OCI-LY1 (cell line): ENCODE measurements at regions not wholly inside any gene's neighbourhood (a gene's known extent, or its start where the extent isn't known, plus 50 kb on each side); places are given as distances from the start of the nearest gene placed in this dataset.

Experiments
- H2AFZ ChIP-seq: fragments of 200-600 bp; sonication (generic), shearing (Covaris generic); 2 replicates; pipeline ENCODE4 v1.6.0; 2014; ENCODE audit warnings: antibody characterized with exemption, mild to moderate bottlenecking, low read length
- H3F3A ChIP-seq: fragments of 200-600 bp; sonication (generic), shearing (Covaris generic); 2 replicates; pipeline ENCODE4 v1.6.0; 2014; ENCODE audit warnings: mild to moderate bottlenecking, antibody characterized with exemption, low read length, moderate library complexity; ENCODE audit not compliant: insufficient read depth
- H3K27ac ChIP-seq: fragments of 200-600 bp; sonication (generic); 2 replicates; pipeline ENCODE4 v1.5.1; 2014; ENCODE audit warnings: low read length, mixed run types, mild to moderate bottlenecking, low read depth; ENCODE audit not compliant: poor library complexity, severe bottlenecking
- H3K27me3 ChIP-seq: fragments of 200-600 bp; sonication (generic); 2 replicates; pipeline ENCODE4 v1.6.0; 2014; ENCODE audit warnings: antibody characterized with exemption, mild to moderate bottlenecking, low read length, moderate library complexity; ENCODE audit not compliant: insufficient read depth
- H3K36me3 ChIP-seq: fragments of 200-600 bp; sonication (generic); 2 replicates; pipeline ENCODE4 v1.6.1; 2014; ENCODE audit warnings: mild to moderate bottlenecking, antibody characterized with exemption, low read length, moderate library complexity, mixed read lengths; ENCODE audit not compliant: insufficient read depth
- H3K4me1 ChIP-seq: fragments of 200-600 bp; sonication (generic); 2 replicates; pipeline ENCODE4 v1.5.1; 2014; ENCODE audit warnings: mild to moderate bottlenecking, low read length, moderate library complexity; ENCODE audit not compliant: insufficient read depth, severe bottlenecking
- H3K4me2 ChIP-seq: fragments of 200-600 bp; sonication (generic), shearing (Covaris generic); 2 replicates; pipeline ENCODE4 v1.6.1; 2014; ENCODE audit warnings: low read length
- H3K4me3 ChIP-seq: fragments of 200-600 bp; sonication (generic); 2 replicates; pipeline ENCODE4 v1.5.1; 2014; ENCODE audit warnings: low read length, low read depth, mild to moderate bottlenecking, mixed read lengths; ENCODE audit not compliant: poor library complexity, severe bottlenecking
- H3K79me2 ChIP-seq: fragments of 200-600 bp; shearing (Covaris generic); 2 replicates; pipeline ENCODE4 v1.6.1; 2016; ENCODE audit warnings: mixed run types, low read length, mixed read lengths; ENCODE audit not compliant: insufficient read depth
- H3K9ac ChIP-seq: fragments of 200-600 bp; sonication (generic), shearing (Covaris generic); 2 replicates; pipeline ENCODE4 v1.6.1; 2014; ENCODE audit warnings: mild to moderate bottlenecking, low read length, mixed read lengths
- H3K9me2 ChIP-seq: fragments of 200-600 bp; sonication (generic), shearing (Covaris generic); 2 replicates; pipeline ENCODE4 v1.6.1; 2014; ENCODE audit warnings: low read depth, mild to moderate bottlenecking, low read length, mixed read lengths
- H3K9me3 ChIP-seq: fragments of 200-600 bp; shearing (Covaris generic); 2 replicates; pipeline ENCODE4 v1.6.1; 2014; ENCODE audit warnings: low read length, mixed read lengths
- H4K20me1 ChIP-seq: fragments of 200-600 bp; sonication (generic), shearing (Covaris generic); 2 replicates; pipeline ENCODE4 v1.6.0; 2016; ENCODE audit warnings: mild to moderate bottlenecking, low read length; ENCODE audit not compliant: insufficient read depth
- EZH2 ChIP-seq: fragments of 200-600 bp; sonication (generic), shearing (Covaris generic); IDR thresholded peaks from 2 replicates; pipeline ENCODE4 v1.8.0; 2017; ENCODE audit warnings: borderline replicate concordance, mixed run types, mild to moderate bottlenecking, antibody characterized with exemption, low read length, moderate library complexity, mixed read lengths
- TF ChIP-seq, protein P1 (sequence below): fragments of 200-600 bp; sonication (generic), shearing (Covaris generic); IDR thresholded peaks from 2 replicates; pipeline ENCODE4 v1.5.1; 2017; ENCODE audit warnings: mild to moderate bottlenecking, antibody characterized with exemption, low read length, moderate library complexity, mixed read lengths

DNA sequence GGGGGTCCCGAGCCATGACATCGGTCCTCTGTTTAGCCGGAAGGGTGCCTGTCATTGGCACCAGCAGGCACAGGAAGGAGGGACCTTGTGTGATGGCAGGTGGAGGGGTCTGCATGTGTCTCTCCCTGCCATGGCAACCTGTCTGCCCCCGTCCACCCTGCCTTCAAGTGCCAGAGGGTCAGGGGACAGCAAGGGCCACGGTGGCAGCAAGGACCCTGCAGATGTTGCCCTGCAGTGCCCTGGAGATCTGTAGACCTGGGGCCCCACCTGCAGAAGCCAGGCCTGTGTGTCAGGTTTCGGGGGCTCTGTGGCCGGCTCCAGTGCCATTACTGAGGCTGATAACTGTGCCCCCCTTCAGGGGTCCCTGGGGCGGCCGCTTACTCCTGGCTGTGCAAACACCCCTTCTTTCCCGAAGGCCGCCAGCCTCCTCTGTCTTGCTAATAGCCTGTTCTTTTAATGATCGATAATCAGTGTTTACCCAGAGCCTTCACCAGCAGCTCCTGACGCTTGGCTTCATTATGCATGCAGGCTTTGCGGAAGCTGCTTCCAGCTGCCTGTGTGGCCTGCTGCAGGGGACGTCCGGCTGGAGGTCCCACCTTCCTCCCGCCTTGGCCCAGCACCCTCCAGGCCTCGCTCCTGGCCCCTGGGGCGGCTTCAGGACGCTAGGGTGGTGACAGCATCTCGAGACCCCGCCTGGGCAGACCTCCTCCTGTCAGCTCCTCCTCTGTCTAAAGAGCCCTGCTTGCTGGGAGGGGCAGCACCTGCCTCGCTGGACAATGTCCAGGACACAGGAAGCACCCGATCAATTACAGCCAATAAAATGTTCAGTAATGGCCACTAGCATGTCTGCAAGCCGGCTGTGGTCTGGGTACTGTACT, 153.0 kb downstream of the KIF26A start:
- Histone ChIP-seq H3K4me3 (no peak overlapping the region), H3K36me3 (no peaks in the 10 kb centered on the region), H3K9ac (no peak overlapping the region), H3K9me3 (no peaks in the 10 kb centered on the region), H2AFZ (no peak overlapping the region), H3K4me1 (no peaks in the 10 kb centered on the region), H3F3A (no peaks in the 10 kb centered on the region), H3K27me3 (no peaks in the 10 kb centered on the region), H3K4me2 (no peak overlapping the region), H3K79me2 (no peaks in the 10 kb centered on the region), H3K27ac (no peak overlapping the region), H3K9me2 (no peaks in the 10 kb centered on the region), H4K20me1 (no peaks in the 10 kb centered on the region)
- TF ChIP-seq, protein P1, sequence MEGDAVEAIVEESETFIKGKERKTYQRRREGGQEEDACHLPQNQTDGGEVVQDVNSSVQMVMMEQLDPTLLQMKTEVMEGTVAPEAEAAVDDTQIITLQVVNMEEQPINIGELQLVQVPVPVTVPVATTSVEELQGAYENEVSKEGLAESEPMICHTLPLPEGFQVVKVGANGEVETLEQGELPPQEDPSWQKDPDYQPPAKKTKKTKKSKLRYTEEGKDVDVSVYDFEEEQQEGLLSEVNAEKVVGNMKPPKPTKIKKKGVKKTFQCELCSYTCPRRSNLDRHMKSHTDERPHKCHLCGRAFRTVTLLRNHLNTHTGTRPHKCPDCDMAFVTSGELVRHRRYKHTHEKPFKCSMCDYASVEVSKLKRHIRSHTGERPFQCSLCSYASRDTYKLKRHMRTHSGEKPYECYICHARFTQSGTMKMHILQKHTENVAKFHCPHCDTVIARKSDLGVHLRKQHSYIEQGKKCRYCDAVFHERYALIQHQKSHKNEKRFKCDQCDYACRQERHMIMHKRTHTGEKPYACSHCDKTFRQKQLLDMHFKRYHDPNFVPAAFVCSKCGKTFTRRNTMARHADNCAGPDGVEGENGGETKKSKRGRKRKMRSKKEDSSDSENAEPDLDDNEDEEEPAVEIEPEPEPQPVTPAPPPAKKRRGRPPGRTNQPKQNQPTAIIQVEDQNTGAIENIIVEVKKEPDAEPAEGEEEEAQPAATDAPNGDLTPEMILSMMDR = no peak
- no peak for TF ChIP-seq EZH2

DNA sequence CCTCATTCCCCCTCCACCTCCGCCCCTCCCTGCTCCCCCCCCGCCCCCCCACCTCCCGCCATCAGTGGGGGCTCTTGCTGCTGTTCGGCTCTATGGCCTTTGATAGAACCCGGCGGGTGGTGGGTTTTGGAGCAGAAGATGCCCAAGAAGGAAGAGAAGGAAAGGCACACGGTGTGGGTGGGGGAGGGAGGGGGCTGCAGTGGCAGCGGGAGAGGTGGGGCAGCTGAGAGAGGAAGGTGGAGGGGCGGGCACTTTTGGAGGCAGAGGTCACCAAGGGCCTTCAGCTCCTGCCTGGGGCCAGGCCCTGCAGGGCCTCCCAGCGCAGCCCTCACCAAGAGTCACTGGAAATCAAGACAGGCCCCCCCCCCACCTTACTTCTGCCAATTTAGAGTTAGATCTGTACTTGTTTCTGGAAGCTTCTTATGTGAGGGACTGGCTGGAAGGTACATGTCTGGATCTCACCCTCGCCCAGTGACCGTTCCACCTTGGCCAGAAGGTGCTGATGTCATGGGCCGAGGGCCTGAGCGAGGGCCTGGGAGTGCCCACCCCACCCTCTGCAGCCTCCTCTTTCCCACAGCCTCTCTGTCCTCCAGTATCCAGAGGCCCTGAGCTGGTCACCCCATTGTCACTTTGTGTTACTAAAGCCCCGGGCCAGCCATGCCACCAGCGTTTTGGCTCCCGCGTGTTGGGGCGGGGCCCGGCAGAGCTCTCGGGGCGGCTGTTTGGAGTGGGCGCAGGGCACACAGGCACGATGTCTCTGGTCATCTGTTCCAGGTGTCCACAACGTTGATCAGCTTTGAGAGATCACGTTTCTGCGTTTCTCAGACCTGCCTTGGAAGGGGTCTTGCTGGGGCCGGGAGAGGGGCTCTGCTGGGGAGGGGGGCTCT, 153.9 kb downstream of the KIF26A start:
- Histone ChIP-seq H3K9me3 (no peaks in the 10 kb centered on the region), H3K9ac (no peak overlapping the region)
- TF ChIP-seq, protein P1 = no peak
- TF ChIP-seq EZH2 = no peak

DNA sequence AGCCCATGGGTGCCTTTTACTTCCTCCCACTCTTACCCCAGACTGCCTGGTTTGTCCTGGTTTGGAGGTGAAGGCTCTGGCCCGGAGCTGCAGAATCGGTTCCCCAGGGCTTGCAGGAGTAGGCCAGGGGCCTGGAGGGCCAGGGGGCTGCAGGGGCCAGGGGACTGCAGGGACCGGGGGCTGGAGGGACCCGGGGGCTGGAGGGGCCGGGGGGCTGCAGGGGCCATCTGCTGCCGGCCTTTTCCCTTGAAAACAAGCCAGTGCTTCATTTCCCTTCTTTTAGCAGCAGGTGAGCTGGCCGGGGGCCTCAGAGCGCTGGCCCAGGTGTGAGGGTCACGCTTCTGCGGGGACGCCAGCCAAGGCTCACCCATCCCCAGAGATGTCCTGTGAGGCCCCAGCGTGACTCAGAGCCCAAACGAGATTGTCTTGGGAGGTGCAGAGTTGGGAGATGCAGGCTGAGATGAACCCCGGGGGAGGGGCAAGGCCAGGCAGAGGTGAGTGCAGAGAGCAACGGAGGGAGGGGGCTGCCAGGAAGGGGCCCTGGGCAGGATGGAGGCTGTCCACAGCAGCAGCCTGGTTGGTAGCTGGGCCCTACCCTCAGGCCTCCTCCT, 154.9 kb downstream of the KIF26A start:
- H3K4me2 ChIP-seq = no peak overlapping the region
- no peak overlapping the region for H2AFZ ChIP-seq
- no peaks in the 10 kb centered on the region for H3K36me3 ChIP-seq
- no peaks in the 10 kb centered on the region for H3K9me2 ChIP-seq
- H3K79me2 ChIP-seq = no peaks in the 10 kb centered on the region
- no peaks in the 10 kb centered on the region for H3K27me3 ChIP-seq
- H3F3A ChIP-seq = no peaks in the 10 kb centered on the region
- H3K4me3 ChIP-seq = no peak overlapping the region
- no peak for TF ChIP-seq EZH2
- TF ChIP-seq, protein P1 = no peak
- H3K9ac ChIP-seq = no peak overlapping the region
- H3K27ac ChIP-seq = no peak overlapping the region
- H3K4me1 ChIP-seq = no peaks in the 10 kb centered on the region
- no peaks in the 10 kb centered on the region for H3K9me3 ChIP-seq
- no peaks in the 10 kb centered on the region for H4K20me1 ChIP-seq

More for the DNA sequence above, 153.9 kb downstream of the KIF26A start:
- Histone ChIP-seq H3K4me1 (no peaks in the 10 kb centered on the region), H2AFZ (no peak overlapping the region), H3K27me3 (no peaks in the 10 kb centered on the region), H3K9me2 (no peaks in the 10 kb centered on the region), H3K79me2 (no peaks in the 10 kb centered on the region), H4K20me1 (no peaks in the 10 kb centered on the region), H3F3A (no peaks in the 10 kb centered on the region), H3K4me3 (no peak overlapping the region), H3K27ac (no peak overlapping the region), H3K36me3 (no peaks in the 10 kb centered on the region), H3K4me2 (no peak overlapping the region)
